DND-41 (cell line): ENCODE measurements at regions not wholly inside any gene's neighbourhood (a gene's known extent, or its start where the extent isn't known, plus 50 kb on each side); places are given as distances from the start of the nearest gene placed in this dataset.

ENCODE experiments used
- CTCF ChIP-seq: IDR thresholded peaks from 2 replicates; pipeline ENCODE4 v1.5.1; 2012; ENCODE audit warnings: borderline replicate concordance, low read length, moderate library complexity, mild to moderate bottlenecking; ENCODE audit not compliant: poor library complexity, severe bottlenecking; ENCODE audit errors: extremely low read depth
- EZH2 ChIP-seq: IDR thresholded peaks from 3 replicates; pipeline ENCODE4 v1.6.1; 2012; ENCODE audit warnings: borderline replicate concordance, low read depth, mild to moderate bottlenecking, moderate library complexity, low read length, inconsistent platforms; ENCODE audit not compliant: severe bottlenecking

- no peak for TF ChIP-seq CTCF
- TF ChIP-seq EZH2: no peak
Observed at GRCh38 chr2:163405298-163405697, 330.5 kb downstream of the FIGN start.
